ENCODE measurements at regions not wholly inside any gene's neighbourhood (a gene's known extent, or its start where the extent isn't known, plus 50 kb on each side); places are given as distances from the start of the nearest gene placed in this dataset.

GRCh38 chr1:232533328-232533727 lies 96.6 kb downstream of the SIPA1L2 start:
- no TSS peak for BruUV-seq (replicated peaks)
- TF ChIP-seq SIN3A (IDR thresholded peaks at IDR 0.05; ENCODE audit: borderline replicate concordance, insufficient read depth, low read depth, low read length) (no peak), POLR2AphosphoS5 (IDR thresholded peaks at IDR 0.05; ENCODE audit: low read depth, low read length) (no peak), TCF7L2 (IDR thresholded peaks at IDR 0.05; ENCODE audit: low read depth, low read length) (no peak)
- TF ChIP-seq, protein P1, sequence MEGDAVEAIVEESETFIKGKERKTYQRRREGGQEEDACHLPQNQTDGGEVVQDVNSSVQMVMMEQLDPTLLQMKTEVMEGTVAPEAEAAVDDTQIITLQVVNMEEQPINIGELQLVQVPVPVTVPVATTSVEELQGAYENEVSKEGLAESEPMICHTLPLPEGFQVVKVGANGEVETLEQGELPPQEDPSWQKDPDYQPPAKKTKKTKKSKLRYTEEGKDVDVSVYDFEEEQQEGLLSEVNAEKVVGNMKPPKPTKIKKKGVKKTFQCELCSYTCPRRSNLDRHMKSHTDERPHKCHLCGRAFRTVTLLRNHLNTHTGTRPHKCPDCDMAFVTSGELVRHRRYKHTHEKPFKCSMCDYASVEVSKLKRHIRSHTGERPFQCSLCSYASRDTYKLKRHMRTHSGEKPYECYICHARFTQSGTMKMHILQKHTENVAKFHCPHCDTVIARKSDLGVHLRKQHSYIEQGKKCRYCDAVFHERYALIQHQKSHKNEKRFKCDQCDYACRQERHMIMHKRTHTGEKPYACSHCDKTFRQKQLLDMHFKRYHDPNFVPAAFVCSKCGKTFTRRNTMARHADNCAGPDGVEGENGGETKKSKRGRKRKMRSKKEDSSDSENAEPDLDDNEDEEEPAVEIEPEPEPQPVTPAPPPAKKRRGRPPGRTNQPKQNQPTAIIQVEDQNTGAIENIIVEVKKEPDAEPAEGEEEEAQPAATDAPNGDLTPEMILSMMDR (IDR thresholded peaks at IDR 0.05): no peak
- TF ChIP-seq, protein P2, sequence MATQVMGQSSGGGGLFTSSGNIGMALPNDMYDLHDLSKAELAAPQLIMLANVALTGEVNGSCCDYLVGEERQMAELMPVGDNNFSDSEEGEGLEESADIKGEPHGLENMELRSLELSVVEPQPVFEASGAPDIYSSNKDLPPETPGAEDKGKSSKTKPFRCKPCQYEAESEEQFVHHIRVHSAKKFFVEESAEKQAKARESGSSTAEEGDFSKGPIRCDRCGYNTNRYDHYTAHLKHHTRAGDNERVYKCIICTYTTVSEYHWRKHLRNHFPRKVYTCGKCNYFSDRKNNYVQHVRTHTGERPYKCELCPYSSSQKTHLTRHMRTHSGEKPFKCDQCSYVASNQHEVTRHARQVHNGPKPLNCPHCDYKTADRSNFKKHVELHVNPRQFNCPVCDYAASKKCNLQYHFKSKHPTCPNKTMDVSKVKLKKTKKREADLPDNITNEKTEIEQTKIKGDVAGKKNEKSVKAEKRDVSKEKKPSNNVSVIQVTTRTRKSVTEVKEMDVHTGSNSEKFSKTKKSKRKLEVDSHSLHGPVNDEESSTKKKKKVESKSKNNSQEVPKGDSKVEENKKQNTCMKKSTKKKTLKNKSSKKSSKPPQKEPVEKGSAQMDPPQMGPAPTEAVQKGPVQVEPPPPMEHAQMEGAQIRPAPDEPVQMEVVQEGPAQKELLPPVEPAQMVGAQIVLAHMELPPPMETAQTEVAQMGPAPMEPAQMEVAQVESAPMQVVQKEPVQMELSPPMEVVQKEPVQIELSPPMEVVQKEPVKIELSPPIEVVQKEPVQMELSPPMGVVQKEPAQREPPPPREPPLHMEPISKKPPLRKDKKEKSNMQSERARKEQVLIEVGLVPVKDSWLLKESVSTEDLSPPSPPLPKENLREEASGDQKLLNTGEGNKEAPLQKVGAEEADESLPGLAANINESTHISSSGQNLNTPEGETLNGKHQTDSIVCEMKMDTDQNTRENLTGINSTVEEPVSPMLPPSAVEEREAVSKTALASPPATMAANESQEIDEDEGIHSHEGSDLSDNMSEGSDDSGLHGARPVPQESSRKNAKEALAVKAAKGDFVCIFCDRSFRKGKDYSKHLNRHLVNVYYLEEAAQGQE (IDR thresholded peaks at IDR 0.05; ENCODE audit: insufficient read depth in 1 of 2, low read depth in 2 of 2, low read length in 1 of 2): no peak
- CTCF ChIA-PET: no interaction called here
- no peak overlapping the region for H3K27ac ChIP-seq (ENCODE audit: low read length)
- POLR2A ChIA-PET: no interaction called here
- no peaks in the 10 kb centered on the region for H3K27me3 ChIP-seq (ENCODE audit: control insufficient read depth, insufficient read depth, low read length)
- intact Hi-C loops (cut with micrococcal nuclease; ENCODE audit: unreplicated experiment) (no loop called here), in situ Hi-C loops (cut with HindIII; ENCODE audit: low pct_unique_long_range_greater_than_20kb, low sequenced_read_pairs) (no loop called here)
- H3K36me3 ChIP-seq (ENCODE audit: control insufficient read depth, insufficient read depth, low read length): no peaks in the 10 kb centered on the region
- H3K4me3 ChIP-seq (ENCODE audit: low read depth in 2 of 2, low read length in 2 of 2): no peak overlapping the region
- DNase-seq (ENCODE audit: low read depth, low spot score) (no peak), ATAC-seq (no peak)
- H3K9me3 ChIP-seq (ENCODE audit: control insufficient read depth, insufficient read depth, low read depth, low read length): no peaks in the 10 kb centered on the region
- H3K4me1 ChIP-seq (ENCODE audit: control insufficient read depth, insufficient read depth, low read length): peaks cover 9% of the 10 kb centered on the region

DNA sequence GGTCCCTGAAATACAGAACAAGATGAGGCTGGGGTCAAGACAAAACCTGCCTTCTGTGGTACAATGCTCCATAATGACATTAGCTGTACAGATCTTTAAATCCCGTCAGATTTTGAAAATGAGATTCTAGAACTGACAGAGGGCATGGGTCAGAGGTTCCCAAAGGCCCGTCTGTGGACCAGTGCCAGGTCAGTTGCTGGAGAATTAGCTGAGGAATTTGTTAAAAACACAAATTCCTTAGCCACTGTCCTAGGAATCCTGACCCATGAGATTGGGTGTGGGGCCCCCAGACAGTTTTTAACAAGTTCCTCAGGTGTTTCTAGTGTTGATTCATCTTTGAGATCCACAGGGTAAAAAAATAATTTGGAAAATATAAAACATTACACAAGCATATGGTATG lies 97.0 kb downstream of the SIPA1L2 start:
- Histone ChIP-seq H3K9me3 (ENCODE audit: control insufficient read depth, insufficient read depth, low read depth, low read length) (no peaks in the 10 kb centered on the region), H3K27me3 (ENCODE audit: control insufficient read depth, insufficient read depth, low read length) (no peaks in the 10 kb centered on the region), H3K4me3 (ENCODE audit: low read depth in 2 of 2, low read length in 2 of 2) (no peak overlapping the region), H3K36me3 (ENCODE audit: control insufficient read depth, insufficient read depth, low read length) (no peaks in the 10 kb centered on the region), H3K4me1 (ENCODE audit: control insufficient read depth, insufficient read depth, low read length) (peaks cover 5% of the 10 kb centered on the region; the same call in 1 of the 2 replicates), H3K27ac (ENCODE audit: low read length) (no peak overlapping the region)
- TF ChIP-seq SIN3A (IDR thresholded peaks at IDR 0.05; ENCODE audit: borderline replicate concordance, insufficient read depth, low read depth, low read length): no peak
- TF ChIP-seq, protein P2 (IDR thresholded peaks at IDR 0.05; ENCODE audit: insufficient read depth in 1 of 2, low read depth in 2 of 2, low read length in 1 of 2): no peak
- TF ChIP-seq, protein P1 (IDR thresholded peaks at IDR 0.05): no peak
- no peak for TF ChIP-seq TCF7L2 (IDR thresholded peaks at IDR 0.05; ENCODE audit: low read depth, low read length)
- TF ChIP-seq POLR2AphosphoS5 (IDR thresholded peaks at IDR 0.05; ENCODE audit: low read depth, low read length): no peak
- CTCF ChIA-PET: no interaction called here
- intact Hi-C loops (cut with micrococcal nuclease; ENCODE audit: unreplicated experiment): no loop called here
- POLR2A ChIA-PET: no interaction called here
- in situ Hi-C loops (cut with HindIII; ENCODE audit: low pct_unique_long_range_greater_than_20kb, low sequenced_read_pairs): no loop called here
- no peak for ATAC-seq
- DNase-seq (ENCODE audit: low read depth, low spot score): no peak
- BruUV-seq (replicated peaks): no TSS peak
